CD4-positive, alpha-beta memory T cell (primary cell): ENCODE measurements at regions not wholly inside any gene's neighbourhood (a gene's known extent, or its start where the extent isn't known, plus 50 kb on each side); places are given as distances from the start of the nearest gene placed in this dataset.

Source experiments
- CTCF ChIA-PET: fragments of 350-600 bp; sonication (Branson Sonifier 250); formaldehyde crosslinking; loops from one replicate; lab custom pipeline; 2021; ENCODE audit warnings: inconsistent platforms; ENCODE audit not compliant: partially characterized antibody; lab: Charles Lee
- POLR2A ChIA-PET: fragments of 350-600 bp; sonication (Branson Sonifier 250); formaldehyde crosslinking; loops from one replicate; lab custom pipeline; 2021; ENCODE audit not compliant: partially characterized antibody; lab: Charles Lee
- DNase-seq, 5 donors: peaks; one replicate each; pipeline versions ENCODE4 v3.0.0 to v3.0.0-alpha.2; 2020 to 2022; ENCODE audit warnings: mixed read lengths in 1 of 5
- H3K27ac ChIP-seq: one replicate; pipeline ENCODE4 v1.7.0; 2013; ENCODE audit warnings: low read depth, low read length
- H3K27me3 ChIP-seq: 2 replicates; pipeline ENCODE4 v1.7.0; 2013; ENCODE audit warnings: mild to moderate bottlenecking, low read length, moderate library complexity; ENCODE audit not compliant: insufficient read depth
- H3K36me3 ChIP-seq: 2 replicates; pipeline ENCODE4 v1.7.0; 2013; ENCODE audit warnings: mild to moderate bottlenecking, low read length, moderate library complexity; ENCODE audit not compliant: insufficient read depth
- H3K4me1 ChIP-seq: 2 replicates; pipeline ENCODE4 v1.7.0; 2013; ENCODE audit warnings: mild to moderate bottlenecking, low read length, moderate library complexity; ENCODE audit not compliant: insufficient read depth
- H3K4me3 ChIP-seq, 2 donors: one replicate each; pipeline ENCODE4 v1.7.0; 2013; ENCODE audit warnings: low read length in 2 of 2, mild to moderate bottlenecking in 1 of 2
- H3K9me3 ChIP-seq, 2 donors: one replicate each; pipeline ENCODE4 v1.7.0; 2013; ENCODE audit warnings: low read length in 2 of 2, control low read depth in 1 of 2; ENCODE audit not compliant: control insufficient read depth in 1 of 2
- H3K27ac Mint-ChIP-seq, 7 donors: one replicate each; pipeline ENCODE4 v1.8.0; 2020 to 2021; ENCODE audit warnings: mixed read lengths in 7 of 7, mild to moderate bottlenecking in 6 of 7, inconsistent platforms in 3 of 7, moderate library complexity in 3 of 7
- H3K27me3 Mint-ChIP-seq, 2 donors: one replicate each; pipeline ENCODE4 v1.8.0; 2020 to 2021; ENCODE audit warnings: mixed read lengths in 2 of 2
- H3K36me3 Mint-ChIP-seq, 2 donors: one replicate each; pipeline ENCODE4 v1.8.0; 2020 to 2021; ENCODE audit warnings: mixed read lengths in 2 of 2, inconsistent platforms in 1 of 2, mild to moderate bottlenecking in 1 of 2
- H3K4me1 Mint-ChIP-seq, 4 donors: one replicate each; pipeline ENCODE4 v1.8.0; 2020 to 2021; ENCODE audit warnings: mixed read lengths in 4 of 4, mild to moderate bottlenecking in 1 of 4
- H3K4me3 Mint-ChIP-seq, 8 donors: one replicate each; pipeline ENCODE4 v1.8.0; 2020 to 2021; ENCODE audit warnings: mixed read lengths in 8 of 8, mild to moderate bottlenecking in 7 of 8, moderate library complexity in 6 of 8, inconsistent platforms in 3 of 8
- H3K9me3 Mint-ChIP-seq, 8 donors: one replicate each; pipeline ENCODE4 v1.8.0; 2020 to 2021; ENCODE audit warnings: mixed read lengths in 8 of 8, mild to moderate bottlenecking in 5 of 8, inconsistent platforms in 3 of 8, moderate library complexity in 1 of 8
- intact Hi-C: fragments of 100-400 bp; cut with micrococcal nuclease; formaldehyde crosslinking; loops from one replicate; pipeline ENCODE4 v1.15.1; 2023

DNA sequence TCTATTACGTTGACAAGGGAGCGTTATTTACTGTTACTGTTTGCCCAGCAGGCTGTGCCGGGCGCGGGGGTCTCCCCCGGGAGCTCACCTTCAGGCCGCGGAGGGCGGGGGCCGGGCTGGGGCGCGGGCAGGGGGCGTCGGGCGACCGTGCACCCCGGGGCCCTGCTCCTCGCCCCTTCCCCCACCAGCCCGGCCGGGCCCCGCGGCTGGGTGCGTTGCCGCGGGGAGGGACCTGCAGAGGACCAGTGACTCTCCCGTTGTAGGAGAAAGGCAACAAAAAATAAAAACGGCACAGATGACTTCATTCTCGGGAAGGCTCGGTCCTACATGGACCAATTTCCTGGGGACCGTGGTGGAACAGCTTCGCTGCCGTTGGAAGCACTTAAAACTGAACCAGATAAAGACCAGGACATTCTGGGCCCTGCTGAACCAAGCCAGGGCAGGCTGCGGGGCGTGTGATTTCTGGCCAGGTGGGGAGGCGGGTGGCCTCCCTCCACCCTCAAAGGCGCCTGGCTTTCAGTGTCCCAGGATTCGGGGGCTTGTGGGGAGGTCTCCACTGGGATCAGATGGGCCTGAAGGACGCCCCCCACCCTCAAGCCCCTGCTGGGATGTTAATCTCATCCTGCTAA lies 57.4 kb downstream of the IGLL1 start:
- intact Hi-C loops = no loop called here
- H3K4me3 ChIP-seq = no peak overlapping the region
- H3K27ac ChIP-seq = no peak overlapping the region
- H3K4me3 Mint-ChIP-seq = peak overlapping the region in 6 of 8 donors; percentile 25 to 63 (median 56)
- no peaks in the 10 kb centered on the region for H3K9me3 Mint-ChIP-seq
- H3K4me1 ChIP-seq = peaks cover 7% of the 10 kb centered on the region
- ChIA-PET CTCF (no interaction called here), POLR2A (interaction anchor here (0.7 kb wide), 1 partner anchor 894 kb away, joined by 3 read pairs; no protein-coding TSS in a partner anchor)
- peak overlapping the region in 3 of 7 donors; percentile 36 to 48 (median 47) for H3K27ac Mint-ChIP-seq
- no peaks in the 10 kb centered on the region for H3K36me3 ChIP-seq
- peaks cover 9 to 18% of the 10 kb centered on the region in 2 donors for H3K27me3 Mint-ChIP-seq
- H3K4me1 Mint-ChIP-seq = peaks cover 3 to 6% (median 4%) of the 10 kb centered on the region in 4 donors
- H3K9me3 ChIP-seq = no peaks in the 10 kb centered on the region
- H3K36me3 Mint-ChIP-seq = no peaks in the 10 kb centered on the region
- DNase-seq = no peak
- H3K27me3 ChIP-seq = peaks cover 14% of the 10 kb centered on the region

DNA sequence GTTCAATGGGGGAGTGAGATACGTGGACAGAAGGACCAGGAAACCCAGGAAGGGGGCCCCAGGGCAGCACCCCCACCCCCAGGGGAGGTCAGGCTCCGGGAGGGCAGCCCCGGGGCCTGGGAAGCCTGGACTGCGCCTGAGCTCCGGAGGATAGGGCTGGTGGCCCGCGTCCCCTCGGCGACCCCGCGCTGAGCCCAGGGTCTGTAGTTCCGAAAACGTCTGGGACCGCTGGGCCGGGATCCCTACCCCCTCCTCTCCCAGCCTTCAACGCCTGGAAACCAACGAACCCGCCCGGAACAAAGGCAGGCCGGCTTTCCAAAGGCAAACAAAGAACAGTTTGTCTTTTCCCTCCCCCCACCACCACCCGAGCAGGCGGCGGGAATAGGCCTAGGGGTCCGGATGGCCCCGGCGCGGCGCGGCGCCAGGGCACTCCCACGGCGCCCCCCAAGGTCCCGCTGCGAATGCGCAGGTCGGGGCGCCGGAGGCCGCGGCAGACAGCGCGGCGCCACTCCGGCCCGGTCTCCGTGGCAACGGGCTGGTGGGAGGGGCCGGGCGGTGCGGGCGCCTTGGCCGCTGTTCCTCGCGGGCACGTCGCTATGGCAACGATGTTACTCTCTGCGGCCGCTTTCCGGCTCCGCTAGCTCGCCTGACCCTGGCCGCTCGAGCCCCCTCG lies 58.5 kb downstream of the IGLL1 start:
- ChIA-PET POLR2A (interaction anchor here (0.7 kb wide), 1 partner anchor 905 kb away, joined by 3 read pairs; no protein-coding TSS in a partner anchor), CTCF (no interaction called here)
- Histone ChIP-seq H3K9me3 (no peaks in the 10 kb centered on the region), H3K27me3 (peaks cover 14% of the 10 kb centered on the region), H3K27ac (no peak overlapping the region), H3K4me3 (no peak overlapping the region), H3K4me1 (peaks cover 7% of the 10 kb centered on the region), H3K36me3 (no peaks in the 10 kb centered on the region)
- Mint-ChIP-seq H3K4me3 (peak overlapping the region; percentile 52 to 81 (median 76)), H3K27me3 (peaks cover 13 to 21% of the 10 kb centered on the region in 2 donors), H3K4me1 (peaks cover 3 to 6% (median 4%) of the 10 kb centered on the region in 4 donors), H3K36me3 (no peaks in the 10 kb centered on the region), H3K9me3 (no peaks in the 10 kb centered on the region), H3K27ac (peak overlapping the region in 4 of 7 donors; percentile 36 to 83 (median 44))
- peak; percentile 55 to 66 (median 61) for DNase-seq
- intact Hi-C loops = no loop called here

DNA sequence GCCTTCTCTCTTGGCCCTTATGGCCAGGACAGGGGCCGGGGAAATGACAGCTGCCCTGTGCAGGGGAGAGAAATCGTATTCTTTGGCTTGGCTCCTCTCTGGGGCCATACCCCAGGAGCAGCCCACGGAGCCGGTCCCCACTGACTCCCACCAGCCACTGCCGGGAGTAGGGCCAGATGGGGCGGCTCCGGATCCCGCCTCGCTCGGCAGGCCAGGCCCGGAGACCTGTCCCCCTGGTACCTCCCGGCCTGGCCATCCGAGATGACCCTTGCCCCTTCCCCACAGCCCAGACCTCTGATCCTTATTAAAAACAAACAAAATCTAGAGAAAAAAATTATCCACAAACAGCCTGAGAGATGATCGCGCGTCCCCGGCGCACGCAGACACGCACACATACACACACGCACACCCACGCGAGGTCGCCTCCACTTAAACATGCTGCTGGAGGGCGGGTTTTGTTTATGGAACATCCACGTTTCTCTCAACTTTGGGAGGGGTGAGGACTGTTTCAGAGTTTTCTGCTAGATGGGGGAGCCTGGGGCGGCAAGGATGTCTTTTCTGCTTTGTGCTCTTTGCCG lies 59.1 kb downstream of the IGLL1 start:
- Histone ChIP-seq H3K27ac (no peak overlapping the region), H3K36me3 (no peaks in the 10 kb centered on the region), H3K4me3 (no peak overlapping the region), H3K4me1 (peaks cover 7% of the 10 kb centered on the region), H3K9me3 (no peaks in the 10 kb centered on the region), H3K27me3 (peaks cover 14% of the 10 kb centered on the region)
- POLR2A ChIA-PET = no interaction called here
- Mint-ChIP-seq H3K27ac (peak overlapping the region in 5 of 7 donors; percentile 36 to 83 (median 46)), H3K9me3 (no peaks in the 10 kb centered on the region), H3K27me3 (peaks cover 13 to 21% of the 10 kb centered on the region in 2 donors), H3K36me3 (no peaks in the 10 kb centered on the region), H3K4me1 (peaks cover 3 to 6% (median 4%) of the 10 kb centered on the region in 4 donors), H3K4me3 (peak overlapping the region; percentile 52 to 81 (median 76))
- CTCF ChIA-PET = no interaction called here
- intact Hi-C loops = no loop called here
- DNase-seq = no peak

DNA sequence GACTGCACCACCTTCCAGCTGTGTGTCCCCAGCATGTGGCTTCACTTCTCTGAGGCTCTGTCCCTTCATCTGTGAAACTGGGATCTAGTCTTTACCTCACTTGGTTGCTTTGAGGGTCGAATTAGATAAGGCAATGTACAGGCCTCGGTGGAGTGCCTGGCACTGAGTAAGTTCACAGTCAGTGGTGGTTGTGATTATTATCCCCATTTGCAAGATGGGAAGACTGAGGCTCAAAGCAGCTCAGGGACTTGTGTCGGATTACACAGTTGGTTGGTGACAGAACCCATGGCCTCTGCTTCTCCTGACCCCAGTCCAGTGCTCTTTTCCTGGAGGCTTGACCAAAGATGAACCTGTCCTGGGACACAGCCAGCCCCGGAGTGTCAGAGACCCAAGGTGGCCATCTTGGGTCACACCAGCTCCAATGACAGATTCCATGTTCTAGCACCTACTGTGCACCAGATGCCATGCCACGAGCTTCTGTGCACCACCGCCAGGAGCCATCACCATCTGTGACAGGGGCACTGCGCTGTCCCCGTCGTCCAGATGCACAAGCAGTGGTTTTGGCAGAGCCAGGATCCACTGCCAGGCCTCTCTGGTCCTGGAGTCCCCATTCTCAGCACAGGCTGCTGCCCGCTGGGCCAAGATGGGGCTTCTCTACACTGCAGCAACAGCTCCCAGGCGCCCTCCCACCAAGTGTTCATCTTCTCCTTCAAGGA lies 60.5 kb downstream of the IGLL1 start:
- peaks cover 15 to 21% of the 10 kb centered on the region in 2 donors for H3K27me3 Mint-ChIP-seq
- Histone ChIP-seq H3K27me3 (peaks cover 14% of the 10 kb centered on the region), H3K4me1 (peaks cover 7% of the 10 kb centered on the region), H3K4me3 (no peak overlapping the region), H3K27ac (no peak overlapping the region), H3K36me3 (no peaks in the 10 kb centered on the region), H3K9me3 (no peaks in the 10 kb centered on the region)
- ChIA-PET CTCF (no interaction called here), POLR2A (no interaction called here)
- H3K27ac Mint-ChIP-seq = peak overlapping the region in 1 of 7 donors; percentile 47
- H3K36me3 Mint-ChIP-seq = no peaks in the 10 kb centered on the region
- H3K4me3 Mint-ChIP-seq = no peak overlapping the region
- DNase-seq = no peak
- no peaks in the 10 kb centered on the region for H3K9me3 Mint-ChIP-seq
- peaks cover 3 to 6% (median 4%) of the 10 kb centered on the region in 4 donors for H3K4me1 Mint-ChIP-seq
- intact Hi-C loops = no loop called here

DNA sequence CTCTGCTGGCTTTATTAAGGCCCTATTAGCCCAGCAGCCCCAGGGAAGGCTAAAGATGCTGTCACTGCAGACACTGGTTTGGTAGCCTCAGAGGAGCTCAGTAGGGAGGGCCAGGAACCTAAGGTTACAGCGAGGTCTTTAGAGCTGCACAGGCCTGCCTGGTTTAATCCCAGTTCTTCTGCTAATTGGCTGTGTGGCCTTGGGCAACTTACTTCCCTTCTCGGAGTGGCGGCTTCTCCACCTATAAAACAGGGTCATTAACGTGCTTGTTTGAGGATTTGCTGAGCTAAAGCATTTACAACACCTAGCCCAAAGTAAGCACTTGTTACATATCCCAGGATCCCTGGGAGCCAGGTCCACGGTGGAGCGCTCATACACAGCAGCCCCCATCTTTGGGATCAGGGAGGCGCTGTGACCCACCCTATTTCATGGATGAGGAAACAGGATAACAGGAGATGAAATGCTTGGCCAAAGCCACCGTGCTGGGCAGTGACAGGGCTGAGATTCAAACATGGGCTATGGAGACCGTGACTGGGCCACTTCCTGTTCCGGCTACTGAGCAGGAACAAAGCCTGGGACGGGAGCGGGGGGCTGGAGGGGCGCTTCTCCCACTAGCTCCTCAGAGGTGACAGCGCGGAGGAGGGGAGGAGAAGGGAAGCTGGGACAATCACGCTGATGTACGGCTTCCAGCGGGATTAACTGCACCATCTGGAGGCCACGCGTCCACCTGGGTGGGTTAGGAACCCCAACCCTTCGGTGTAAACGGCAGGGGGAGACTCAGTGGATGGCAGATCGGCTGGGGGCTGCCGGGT lies 61.5 kb downstream of the IGLL1 start:
- ChIA-PET CTCF (no interaction called here), POLR2A (no interaction called here)
- no peaks in the 10 kb centered on the region for H3K9me3 ChIP-seq
- Mint-ChIP-seq H3K9me3 (no peaks in the 10 kb centered on the region), H3K4me1 (peaks cover 3 to 6% (median 4%) of the 10 kb centered on the region in 4 donors), H3K36me3 (no peaks in the 10 kb centered on the region), H3K27me3 (peaks cover 15 to 22% of the 10 kb centered on the region in 2 donors), H3K4me3 (peak overlapping the region in 2 of 8 donors; percentile 39 to 41), H3K27ac (no peak overlapping the region)
- peaks cover 14% of the 10 kb centered on the region for H3K27me3 ChIP-seq
- H3K4me3 ChIP-seq = no peak overlapping the region
- H3K36me3 ChIP-seq = no peaks in the 10 kb centered on the region
- intact Hi-C loops = no loop called here
- H3K27ac ChIP-seq = no peak overlapping the region
- DNase-seq = no peak
- peaks cover 7% of the 10 kb centered on the region for H3K4me1 ChIP-seq

DNA sequence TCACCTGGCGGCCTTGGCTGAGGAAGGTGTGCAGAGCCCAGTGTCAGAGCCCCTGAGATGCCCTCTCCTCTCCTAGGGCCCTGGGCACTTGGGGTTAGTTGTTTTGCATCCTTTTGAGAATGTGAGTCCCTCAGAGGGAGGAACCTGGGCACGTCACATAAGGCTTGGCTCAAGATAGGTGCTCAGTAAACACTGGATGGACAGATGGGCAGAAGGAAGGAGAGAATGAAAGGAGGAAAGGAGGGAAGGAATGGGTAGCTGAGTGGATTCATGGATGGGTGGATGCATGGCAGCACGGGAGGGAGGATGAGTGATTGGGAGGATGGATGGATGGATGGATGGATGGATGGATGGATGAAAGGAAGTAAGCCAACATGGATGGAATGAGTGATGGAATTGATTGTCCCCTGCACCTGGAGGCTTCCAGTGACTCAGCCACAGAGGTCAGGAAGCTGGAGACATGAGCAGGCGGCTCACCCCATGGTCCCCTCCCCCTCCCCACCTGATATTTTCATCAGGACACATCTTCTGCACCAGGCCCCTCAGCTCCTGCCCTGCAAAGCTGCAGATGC lies 62.2 kb downstream of the IGLL1 start:
- Histone ChIP-seq H3K4me1 (peaks cover 7% of the 10 kb centered on the region), H3K36me3 (no peaks in the 10 kb centered on the region), H3K27me3 (peaks cover 14% of the 10 kb centered on the region), H3K27ac (no peak overlapping the region), H3K9me3 (no peaks in the 10 kb centered on the region), H3K4me3 (no peak overlapping the region)
- POLR2A ChIA-PET = no interaction called here
- intact Hi-C loops = no loop called here
- Mint-ChIP-seq H3K27ac (peak overlapping the region in 1 of 7 donors; percentile 62), H3K27me3 (peaks cover 19 to 22% of the 10 kb centered on the region in 2 donors), H3K4me3 (peak overlapping the region in 1 of 8 donors; percentile 39), H3K4me1 (peaks cover 3 to 6% (median 4%) of the 10 kb centered on the region in 4 donors), H3K9me3 (no peaks in the 10 kb centered on the region), H3K36me3 (no peaks in the 10 kb centered on the region)
- DNase-seq = no peak
- CTCF ChIA-PET = no interaction called here
